NOMO-1 treated with dmso at 0.1 percent for 144 hours (cell line): ENCODE measurements at regions not wholly inside any gene's neighbourhood (a gene's known extent, or its start where the extent isn't known, plus 50 kb on each side); places are given as distances from the start of the nearest gene placed in this dataset.

Experiments
- DNase-seq: peaks from one replicate; lab custom pipeline; 2025; ENCODE audit not compliant: unreplicated experiment; lab: John Stamatoyannopoulos, UW

DNA sequence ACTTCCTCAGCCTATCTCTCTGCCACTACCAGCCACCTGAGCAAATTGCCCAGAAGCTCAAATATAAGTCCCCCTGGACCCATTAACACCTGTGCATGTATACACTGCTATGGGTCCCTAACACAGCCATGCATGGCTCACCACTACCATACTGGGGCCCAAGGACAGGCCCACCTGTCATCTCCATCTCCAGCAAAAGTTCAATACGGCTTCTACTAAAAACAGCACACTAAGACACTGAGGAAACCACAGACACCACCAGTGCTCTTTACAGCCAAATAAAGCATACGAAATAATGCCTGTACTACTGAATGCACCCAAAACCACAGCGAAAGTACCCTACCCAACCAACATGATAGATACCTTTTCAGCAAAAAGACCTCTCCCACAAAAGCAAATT lies 85.6 kb upstream of the GHR start:
- no peak for DNase-seq

DNA sequence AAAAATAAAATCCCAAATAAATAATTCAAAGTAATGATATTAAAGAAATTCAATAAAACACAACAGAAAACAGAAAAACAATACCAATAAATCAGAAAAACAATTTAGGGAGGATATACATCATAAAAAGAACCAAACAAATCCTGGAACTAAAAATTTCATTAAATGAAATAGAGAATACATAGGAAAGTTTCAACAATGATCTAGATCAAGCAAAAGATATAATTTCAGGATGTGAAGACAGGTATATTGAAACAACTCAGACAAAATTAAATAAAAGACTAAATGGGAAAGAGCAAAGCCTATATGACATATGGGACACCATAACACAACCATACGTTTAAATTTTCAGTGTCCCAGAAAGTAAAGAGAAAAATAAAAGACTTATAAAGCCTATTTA lies 85.1 kb upstream of the GHR start:
- no peak for DNase-seq

DNA sequence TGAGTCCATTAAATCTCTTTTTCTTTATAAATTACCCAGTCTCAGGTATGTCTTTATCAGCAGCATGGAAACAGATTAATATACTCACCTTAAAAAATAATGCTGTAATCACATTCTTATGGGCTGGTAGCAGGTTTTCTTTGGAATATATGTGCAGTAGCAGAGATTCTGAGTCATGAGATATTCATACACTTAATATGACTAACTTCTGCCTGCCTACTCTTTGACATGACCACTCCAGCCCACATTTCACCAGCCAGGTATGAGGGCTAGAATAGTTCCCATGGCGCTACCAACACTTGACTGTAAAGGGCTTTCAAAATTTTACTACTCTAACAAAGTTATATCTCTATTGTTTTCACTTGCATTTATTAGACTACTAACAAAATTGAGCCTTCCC lies 74.1 kb upstream of the GHR start:
- DNase-seq, result no peak

GRCh38 chr5:42351956-42352355 lies 71.3 kb upstream of the GHR start:
- no peak for DNase-seq

- DNase-seq, result no peak
Measured at GRCh38 chr5:42360056-42360455, 63.2 kb upstream of the GHR start.

- no peak for DNase-seq
Measured at GRCh38 chr5:42360616-42361314, 62.5 kb upstream of the GHR start.

GRCh38 chr5:42361315-42361688 lies 61.9 kb upstream of the GHR start:
- no peak for DNase-seq

- DNase-seq, result no peak
Measured at GRCh38 chr5:42366051-42366450, 57.2 kb upstream of the GHR start.
